ENCODE measurements at regions not wholly inside any gene's neighbourhood (a gene's known extent, or its start where the extent isn't known, plus 50 kb on each side); places are given as distances from the start of the nearest gene placed in this dataset.

DNA sequence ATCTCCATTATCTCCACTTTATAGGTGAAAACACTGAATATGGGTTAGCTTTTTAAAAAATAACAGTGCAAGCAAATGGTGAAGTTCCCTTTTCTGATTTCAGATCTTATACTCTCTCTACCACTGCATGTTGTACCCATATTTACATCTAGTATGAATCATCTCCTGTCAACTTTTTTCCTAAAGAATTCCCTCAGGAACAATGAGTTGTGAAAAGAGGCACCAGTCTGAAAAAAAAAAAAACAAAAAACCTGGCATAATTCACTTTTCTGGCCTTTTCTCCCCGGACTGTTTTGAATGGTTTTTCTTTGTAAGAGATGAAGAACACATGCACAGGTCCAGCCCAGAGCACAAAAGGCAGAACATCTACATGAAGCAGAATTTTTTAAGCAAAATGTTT is 596.0 kb downstream of the COL12A1 start:
- no peak for TF ChIP-seq ZFX (IDR thresholded peaks at IDR 0.05)
- TF ChIP-seq, protein P1, sequence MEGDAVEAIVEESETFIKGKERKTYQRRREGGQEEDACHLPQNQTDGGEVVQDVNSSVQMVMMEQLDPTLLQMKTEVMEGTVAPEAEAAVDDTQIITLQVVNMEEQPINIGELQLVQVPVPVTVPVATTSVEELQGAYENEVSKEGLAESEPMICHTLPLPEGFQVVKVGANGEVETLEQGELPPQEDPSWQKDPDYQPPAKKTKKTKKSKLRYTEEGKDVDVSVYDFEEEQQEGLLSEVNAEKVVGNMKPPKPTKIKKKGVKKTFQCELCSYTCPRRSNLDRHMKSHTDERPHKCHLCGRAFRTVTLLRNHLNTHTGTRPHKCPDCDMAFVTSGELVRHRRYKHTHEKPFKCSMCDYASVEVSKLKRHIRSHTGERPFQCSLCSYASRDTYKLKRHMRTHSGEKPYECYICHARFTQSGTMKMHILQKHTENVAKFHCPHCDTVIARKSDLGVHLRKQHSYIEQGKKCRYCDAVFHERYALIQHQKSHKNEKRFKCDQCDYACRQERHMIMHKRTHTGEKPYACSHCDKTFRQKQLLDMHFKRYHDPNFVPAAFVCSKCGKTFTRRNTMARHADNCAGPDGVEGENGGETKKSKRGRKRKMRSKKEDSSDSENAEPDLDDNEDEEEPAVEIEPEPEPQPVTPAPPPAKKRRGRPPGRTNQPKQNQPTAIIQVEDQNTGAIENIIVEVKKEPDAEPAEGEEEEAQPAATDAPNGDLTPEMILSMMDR (conservative IDR thresholded peaks at IDR 0.05): no peak
- no peak overlapping the region for H3K27ac ChIP-seq

DNA sequence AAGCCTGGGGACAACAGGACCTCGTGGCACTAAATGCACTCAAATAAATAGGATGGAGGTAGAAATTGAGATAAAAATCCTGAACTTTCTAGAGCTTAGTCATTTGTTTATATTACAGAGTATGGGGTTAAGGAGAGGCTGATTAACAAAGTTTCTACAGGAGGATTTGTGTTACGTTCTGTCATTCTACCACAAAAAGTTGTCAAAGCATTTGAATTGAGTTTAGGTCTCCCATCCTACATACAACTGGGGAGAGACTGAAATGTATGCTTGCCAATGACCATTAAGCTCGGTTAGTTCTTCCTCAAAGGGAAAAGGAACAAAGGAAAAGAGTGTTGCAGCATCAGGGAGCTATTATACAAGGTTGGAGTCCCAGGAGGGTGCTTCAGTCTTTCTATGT is 597.9 kb downstream of the COL12A1 start:
- no peak overlapping the region for H3K27ac ChIP-seq
- no peak for TF ChIP-seq ZFX (IDR thresholded peaks at IDR 0.05)
- TF ChIP-seq, protein P1 (conservative IDR thresholded peaks at IDR 0.05): no peak

DNA sequence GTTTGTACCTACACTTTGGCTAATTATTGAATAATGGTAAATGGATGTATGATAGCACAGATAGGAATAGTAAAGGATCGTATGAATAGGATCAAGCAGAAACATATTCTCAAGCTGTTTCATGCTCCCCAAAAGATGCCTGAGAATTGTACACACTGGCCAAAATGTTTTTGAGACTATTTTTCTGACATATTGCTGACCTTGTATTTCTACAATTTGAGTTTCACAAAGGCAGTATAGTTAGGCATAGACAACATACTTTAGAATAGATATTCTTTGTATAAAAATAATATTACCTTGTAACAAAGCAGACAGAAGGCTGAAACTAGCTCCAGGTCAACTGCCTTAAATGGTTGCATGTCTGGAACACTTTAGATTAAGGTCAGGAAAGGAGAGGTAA is 598.4 kb downstream of the COL12A1 start:
- no peak overlapping the region for H3K27ac ChIP-seq
- no peak for TF ChIP-seq ZFX (IDR thresholded peaks at IDR 0.05)
- TF ChIP-seq, protein P1 (conservative IDR thresholded peaks at IDR 0.05): no peak

DNA sequence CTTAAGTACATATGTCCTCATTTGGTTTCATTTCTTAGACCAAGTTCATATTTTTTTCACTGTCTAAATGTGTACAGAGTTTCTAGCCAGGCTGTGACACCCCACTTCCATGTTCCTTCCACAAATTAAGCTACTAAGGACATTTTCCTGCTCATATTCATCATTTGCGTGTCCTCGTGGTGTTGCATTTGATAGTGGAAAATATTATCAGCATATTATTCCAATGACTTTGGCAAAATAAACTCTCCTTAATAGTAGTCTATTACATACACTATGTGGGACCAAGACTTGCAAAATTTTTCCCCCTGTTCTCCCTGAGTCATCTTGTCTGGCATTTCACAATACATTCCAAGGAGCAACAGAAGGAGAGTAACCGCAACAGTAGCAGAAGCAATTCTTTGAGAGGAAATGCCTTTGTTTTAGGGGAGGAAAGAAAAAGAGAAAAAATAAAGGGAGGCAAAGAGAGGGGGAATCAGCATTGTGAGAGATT is 599.2 kb downstream of the COL12A1 start:
- no peak overlapping the region for H3K27ac ChIP-seq
- TF ChIP-seq ZFX (IDR thresholded peaks at IDR 0.05): no peak
- TF ChIP-seq, protein P1 (conservative IDR thresholded peaks at IDR 0.05): no peak

DNA sequence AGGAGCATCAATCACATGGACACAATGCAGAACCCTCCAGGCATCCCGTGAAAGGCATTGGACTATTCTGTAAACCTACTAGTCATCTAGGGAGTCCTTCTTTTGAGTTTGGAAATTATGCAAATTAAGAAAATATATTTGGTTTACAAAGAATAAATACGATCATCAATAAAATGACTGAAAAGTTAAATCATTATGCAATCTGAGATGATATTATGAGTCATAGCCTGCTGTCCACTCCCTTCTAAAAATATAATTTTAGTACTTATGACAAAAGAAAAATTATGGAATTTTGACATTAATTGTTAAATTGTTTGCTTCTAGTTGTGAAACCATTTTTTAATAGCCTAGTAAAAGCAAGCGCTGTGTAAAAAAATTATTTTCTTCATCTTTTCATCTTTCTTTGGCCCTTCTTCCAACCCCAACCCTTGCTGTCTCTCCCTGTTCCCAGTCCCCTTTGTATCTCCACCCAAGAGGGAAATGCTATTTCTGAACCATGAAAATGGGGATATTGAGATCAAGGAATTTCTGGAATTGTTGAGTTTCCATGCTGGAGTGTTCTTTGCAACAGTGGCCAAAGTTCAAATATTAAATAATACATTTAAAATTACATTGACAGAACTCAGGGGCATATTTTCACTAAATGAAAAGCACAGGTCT is 599.8 kb downstream of the COL12A1 start:
- no peak overlapping the region for H3K27ac ChIP-seq
- no peak for TF ChIP-seq ZFX (IDR thresholded peaks at IDR 0.05)
- TF ChIP-seq, protein P1 (conservative IDR thresholded peaks at IDR 0.05): no peak

DNA sequence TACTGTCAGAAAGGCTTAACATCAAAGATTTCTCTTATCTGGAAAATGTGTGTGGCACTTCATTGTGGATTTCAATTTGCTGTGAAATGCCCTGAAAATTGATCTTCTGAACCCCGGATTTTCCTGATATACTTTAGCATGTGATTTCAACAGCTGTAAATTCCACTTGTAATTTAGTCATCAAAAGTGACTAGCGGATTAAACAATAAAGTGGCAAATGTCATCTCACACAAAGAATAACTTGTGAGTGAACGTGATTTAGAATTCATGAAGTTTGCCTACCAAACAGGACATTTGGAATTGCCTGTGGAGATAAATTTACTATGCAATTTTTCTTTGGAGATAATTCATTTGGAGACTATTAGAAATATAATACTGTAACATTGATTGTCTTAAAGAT is 601.6 kb downstream of the COL12A1 start:
- no peak overlapping the region for H3K27ac ChIP-seq
- no peak for TF ChIP-seq ZFX (IDR thresholded peaks at IDR 0.05)
- TF ChIP-seq, protein P1 (conservative IDR thresholded peaks at IDR 0.05): no peak

DNA sequence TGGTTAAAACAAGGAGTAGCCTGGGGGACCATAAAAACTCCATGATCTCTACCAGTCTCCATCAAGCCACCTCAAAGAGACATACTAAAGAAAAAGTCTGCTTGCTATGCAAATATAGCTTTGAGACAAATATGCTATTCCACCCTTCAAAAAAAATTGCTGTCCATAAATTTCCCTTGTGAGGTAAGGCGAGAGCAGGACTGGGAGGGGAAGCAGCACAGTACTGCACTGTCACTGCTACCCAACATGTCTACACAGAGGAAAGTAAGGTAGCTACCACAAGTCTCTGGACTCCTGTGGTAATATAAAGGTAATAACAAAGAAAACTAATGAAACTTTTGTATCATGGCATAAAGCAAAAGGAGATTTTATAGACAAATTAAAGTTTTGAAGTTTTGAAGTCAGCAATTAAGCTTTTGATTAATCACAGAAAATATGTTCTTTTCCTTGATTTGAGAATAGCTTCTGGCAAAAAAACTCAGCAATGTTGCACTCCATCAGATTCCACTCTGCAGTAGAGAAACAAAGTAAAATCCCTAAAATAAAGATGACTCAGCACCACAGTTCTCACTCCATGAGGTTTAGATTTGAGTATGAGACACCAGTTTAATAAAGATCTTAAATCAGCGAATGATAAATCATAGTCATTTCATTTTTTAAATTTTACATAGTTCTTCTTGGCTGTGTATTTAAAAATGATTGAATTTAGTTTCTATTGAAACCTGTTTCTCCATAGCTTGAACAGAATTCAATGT is 602.4 kb downstream of the COL12A1 start:
- no peak for TF ChIP-seq ZFX (IDR thresholded peaks at IDR 0.05)
- TF ChIP-seq, protein P1 (conservative IDR thresholded peaks at IDR 0.05): no peak
- no peak overlapping the region for H3K27ac ChIP-seq
